Upper lobe of right lung (tissue), 1 donor: ENCODE measurements at regions not wholly inside any gene's neighbourhood (a gene's known extent, or its start where the extent isn't known, plus 50 kb on each side); places are given as distances from the start of the nearest gene placed in this dataset.

Experiments used
- ATAC-seq: fragments of 200-7000 bp; cut with Tn5 transposase; one replicate; pipeline ENCODE4 v1.9.1; 2020; ENCODE audit warnings: mild to moderate bottlenecking, moderate library complexity
- DNase-seq: peaks from one replicate; pipeline ENCODE4 v3.0.0-alpha.2; 2020
- H3K27ac ChIP-seq: fragments of 200-600 bp; one replicate; pipeline ENCODE4 v1.8.0; 2022
- H3K27me3 ChIP-seq: fragments of 200-600 bp; one replicate; pipeline ENCODE4 v1.8.0; 2022; ENCODE audit warnings: mild to moderate bottlenecking
- H3K36me3 ChIP-seq: fragments of 200-600 bp; one replicate; pipeline ENCODE4 v1.8.0; 2022
- H3K4me1 ChIP-seq: fragments of 200-600 bp; one replicate; pipeline ENCODE4 v1.8.0; 2022
- H3K4me3 ChIP-seq: fragments of 200-600 bp; one replicate; pipeline ENCODE4 v1.8.0; 2022; ENCODE audit warnings: mild to moderate bottlenecking
- H3K9me3 ChIP-seq: fragments of 200-600 bp; one replicate; pipeline ENCODE4 v1.8.0; 2022
- CTCF ChIP-seq: fragments of 200-600 bp; IDR thresholded peaks from one replicate; pipeline ENCODE4 v1.8.0; 2022; ENCODE audit warnings: antibody characterized with exemption
- intact Hi-C: fragments of 100-400 bp; cut with DNase I; formaldehyde crosslinking; loops from one replicate; pipeline ENCODE4 v1.11.0; 2022
- donor health status: DM: no; HTN: yes; CAD: no; lungs with severe emphysema.

GRCh38 chr11:92432515-92432914, 207.9 kb downstream of the FAT3 start:
- DNase-seq = no peak
- intact Hi-C loops = no loop called here
- TF ChIP-seq CTCF = no peak

GRCh38 chr11:92436034-92436920, 211.7 kb downstream of the FAT3 start:
- TF ChIP-seq CTCF = no peak
- no peak overlapping the region for H3K27ac ChIP-seq
- H3K4me3 ChIP-seq = no peak overlapping the region
- intact Hi-C loops = no loop called here
- ATAC-seq = no peak
- no peaks in the 10 kb centered on the region for H3K9me3 ChIP-seq
- H3K27me3 ChIP-seq = no peaks in the 10 kb centered on the region
- no peaks in the 10 kb centered on the region for H3K36me3 ChIP-seq
- no peak for DNase-seq
- no peaks in the 10 kb centered on the region for H3K4me1 ChIP-seq

More at GRCh38 chr11:92432515-92432914, 207.9 kb downstream of the FAT3 start:
- no peak overlapping the region for H3K4me3 ChIP-seq
- H3K27me3 ChIP-seq = no peaks in the 10 kb centered on the region
- no peaks in the 10 kb centered on the region for H3K4me1 ChIP-seq
- H3K36me3 ChIP-seq = no peaks in the 10 kb centered on the region
- ATAC-seq = no peak
- no peaks in the 10 kb centered on the region for H3K9me3 ChIP-seq
- H3K27ac ChIP-seq = no peak overlapping the region

- ATAC-seq (no peak), DNase-seq (no peak)
- no peaks in the 10 kb centered on the region for H3K9me3 ChIP-seq
- no peaks in the 10 kb centered on the region for H3K27me3 ChIP-seq
- no peak overlapping the region for H3K4me3 ChIP-seq
- no peaks in the 10 kb centered on the region for H3K4me1 ChIP-seq
- H3K27ac ChIP-seq = no peak overlapping the region
- intact Hi-C loops = no loop called here
- TF ChIP-seq CTCF = no peak
- no peaks in the 10 kb centered on the region for H3K36me3 ChIP-seq
Measured at GRCh38 chr11:92439133-92439532, 214.5 kb downstream of the FAT3 start.

GRCh38 chr11:92440701-92441442, 216.3 kb downstream of the FAT3 start:
- Histone ChIP-seq H3K27ac (no peak overlapping the region), H3K27me3 (no peaks in the 10 kb centered on the region), H3K4me1 (no peaks in the 10 kb centered on the region), H3K4me3 (no peak overlapping the region), H3K9me3 (no peaks in the 10 kb centered on the region), H3K36me3 (no peaks in the 10 kb centered on the region)
- no peak for ATAC-seq
- intact Hi-C loops = no loop called here
- TF ChIP-seq CTCF = no peak
- no peak for DNase-seq

- no peaks in the 10 kb centered on the region for H3K4me1 ChIP-seq
- intact Hi-C loops = no loop called here
- ATAC-seq = no peak
Measured at GRCh38 chr11:92441443-92441726, 216.8 kb downstream of the FAT3 start.

More at GRCh38 chr11:92441443-92441726, 216.8 kb downstream of the FAT3 start:
- H3K27me3 ChIP-seq = no peaks in the 10 kb centered on the region
- H3K9me3 ChIP-seq = no peaks in the 10 kb centered on the region
- DNase-seq = no peak
- no peaks in the 10 kb centered on the region for H3K36me3 ChIP-seq
- no peak for TF ChIP-seq CTCF
- H3K27ac ChIP-seq = no peak overlapping the region
- H3K4me3 ChIP-seq = no peak overlapping the region
